ENCODE measurements at regions not wholly inside any gene's neighbourhood (a gene's known extent, or its start where the extent isn't known, plus 50 kb on each side); places are given as distances from the start of the nearest gene placed in this dataset.
"Not testable (repeated sequence)": the region's sequence is repeated elsewhere in the genome, so short reads cannot be mapped to it uniquely, and the experiment has no call there.

DNA sequence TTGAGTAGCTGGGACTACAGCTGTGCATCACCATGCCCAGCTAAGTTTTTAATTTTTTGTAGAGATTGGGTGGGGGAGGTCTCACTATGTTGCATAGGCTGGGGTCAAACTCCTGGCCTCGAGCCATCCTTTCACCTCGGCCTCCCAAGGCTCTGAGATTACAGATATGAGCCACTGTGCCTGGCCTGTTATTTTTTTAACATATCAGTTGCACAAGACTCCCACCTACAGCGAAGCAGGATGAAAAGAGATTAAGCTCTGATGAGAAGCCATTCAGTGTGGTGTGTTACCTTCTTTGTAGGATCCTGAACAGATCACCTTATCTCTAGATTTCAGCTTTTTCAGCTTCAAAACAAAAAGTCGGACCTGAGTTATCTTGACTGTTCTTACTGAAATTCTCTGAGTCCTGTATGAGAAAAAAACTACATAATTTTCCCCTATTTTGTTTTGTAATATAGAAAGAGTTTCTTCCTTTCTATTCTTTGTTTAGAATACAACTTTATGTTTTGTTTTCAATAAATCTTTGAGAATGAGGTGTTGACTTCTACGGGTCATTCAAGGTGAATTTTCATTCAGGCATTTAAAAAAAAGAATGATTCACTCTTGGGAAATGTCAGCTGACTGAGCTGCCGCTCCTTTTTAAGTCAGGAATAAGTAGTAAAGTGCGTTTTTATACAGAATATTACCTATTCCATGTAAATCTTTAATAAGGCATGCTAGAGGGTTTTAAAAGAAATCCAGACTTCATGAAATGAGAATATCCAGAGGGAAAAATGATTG is 134.6 kb downstream of the ARSF start:
- TF ChIP-seq, protein P1, sequence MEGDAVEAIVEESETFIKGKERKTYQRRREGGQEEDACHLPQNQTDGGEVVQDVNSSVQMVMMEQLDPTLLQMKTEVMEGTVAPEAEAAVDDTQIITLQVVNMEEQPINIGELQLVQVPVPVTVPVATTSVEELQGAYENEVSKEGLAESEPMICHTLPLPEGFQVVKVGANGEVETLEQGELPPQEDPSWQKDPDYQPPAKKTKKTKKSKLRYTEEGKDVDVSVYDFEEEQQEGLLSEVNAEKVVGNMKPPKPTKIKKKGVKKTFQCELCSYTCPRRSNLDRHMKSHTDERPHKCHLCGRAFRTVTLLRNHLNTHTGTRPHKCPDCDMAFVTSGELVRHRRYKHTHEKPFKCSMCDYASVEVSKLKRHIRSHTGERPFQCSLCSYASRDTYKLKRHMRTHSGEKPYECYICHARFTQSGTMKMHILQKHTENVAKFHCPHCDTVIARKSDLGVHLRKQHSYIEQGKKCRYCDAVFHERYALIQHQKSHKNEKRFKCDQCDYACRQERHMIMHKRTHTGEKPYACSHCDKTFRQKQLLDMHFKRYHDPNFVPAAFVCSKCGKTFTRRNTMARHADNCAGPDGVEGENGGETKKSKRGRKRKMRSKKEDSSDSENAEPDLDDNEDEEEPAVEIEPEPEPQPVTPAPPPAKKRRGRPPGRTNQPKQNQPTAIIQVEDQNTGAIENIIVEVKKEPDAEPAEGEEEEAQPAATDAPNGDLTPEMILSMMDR (conservative IDR thresholded peaks at IDR 0.05) = no peak
- no peak overlapping the region for H3K27ac Mint-ChIP-seq

GRCh38 chrX:3172156-3172555 is 130.9 kb downstream of the ARSF start:
- not testable (repeated sequence) for H2AK5ac ChIP-seq (ENCODE audit: insufficient read length, low read length); H4K91ac ChIP-seq (ENCODE audit: insufficient read length, low read depth, low read length); H3K36me3 Mint-ChIP-seq (ENCODE audit: insufficient read depth in 1 of 3, low read depth in 3 of 3); H2BK20ac ChIP-seq (ENCODE audit: low read depth, low read length, poor library complexity, severe bottlenecking); H3K23me2 ChIP-seq (ENCODE audit: insufficient read length, low read depth, low read length, poor library complexity, severe bottlenecking); H3K79me2 ChIP-seq (ENCODE audit: insufficient read depth, low read length); H3K27ac Mint-ChIP-seq; H3K27me3 ChIP-seq (ENCODE audit: insufficient read depth, low read length); H3K18ac ChIP-seq (ENCODE audit: insufficient read length, low read depth, low read length); H3K79me1 ChIP-seq (ENCODE audit: insufficient read depth, low read depth, low read length, poor library complexity, severe bottlenecking); H3T11ph ChIP-seq (ENCODE audit: low read length); H3K27ac ChIP-seq (ENCODE audit: insufficient read length, low read depth, low read length); H3K9ac ChIP-seq (ENCODE audit: extremely low read depth, insufficient read length, low read length); H4K8ac ChIP-seq (replicated peaks; ENCODE audit: insufficient read length, low read depth, low read length); H3K9me3 Mint-ChIP-seq; H3K56ac ChIP-seq (ENCODE audit: insufficient read length, low read depth, low read length); H3K4me1 ChIP-seq (ENCODE audit: insufficient read depth, low read length); H3K27me3 Mint-ChIP-seq (ENCODE audit: low read depth); H3K4me2 ChIP-seq (ENCODE audit: insufficient read depth, insufficient read length, low read length); H2BK120ac ChIP-seq (ENCODE audit: low read depth, low read length, poor library complexity, severe bottlenecking); H4K20me1 ChIP-seq (ENCODE audit: control insufficient read depth, insufficient read depth, insufficient read length); H2AFZ ChIP-seq (ENCODE audit: low read length); H2BK12ac ChIP-seq (ENCODE audit: insufficient read length, low read depth, low read length); H4K5ac ChIP-seq (ENCODE audit: insufficient read length, low read depth, low read length); H2BK15ac ChIP-seq (ENCODE audit: low read depth, low read length); H3K4me3 Mint-ChIP-seq; H2BK5ac ChIP-seq (ENCODE audit: insufficient read length, low read length); H3K23ac ChIP-seq (ENCODE audit: insufficient read length, low read depth, low read length); H3K4ac ChIP-seq (ENCODE audit: low read depth, low read length); DNase-seq; H3K9me3 ChIP-seq (ENCODE audit: control insufficient read depth, low read depth, low read length); H3K14ac ChIP-seq (ENCODE audit: insufficient read depth, low read length)
- no CpG with 5 or more reads among the region's 3 CpGs for WGBS (ENCODE audit: extremely low coverage, insufficient read length, low lambda C conversion rate)
- peaks cover 20 to 22% of the 10 kb centered on the region in 2 experiments for H3K4me1 Mint-ChIP-seq

More for the DNA sequence above, 134.6 kb downstream of the ARSF start:
- no peak overlapping the region for H4K8ac ChIP-seq (replicated peaks; ENCODE audit: insufficient read length, low read depth, low read length)
- no peak overlapping the region for H3K27ac ChIP-seq (ENCODE audit: insufficient read length, low read depth, low read length)
- H2BK15ac ChIP-seq (ENCODE audit: low read depth, low read length) = no peak overlapping the region
- no peaks in the 10 kb centered on the region for H3K9me3 ChIP-seq (ENCODE audit: control insufficient read depth, low read depth, low read length)
- H3K4me1 ChIP-seq (ENCODE audit: insufficient read depth, low read length) = peaks cover 3% of the 10 kb centered on the region; the same call in 1 of the 2 replicates
- no peaks in the 10 kb centered on the region for H3K79me1 ChIP-seq (ENCODE audit: insufficient read depth, low read depth, low read length, poor library complexity, severe bottlenecking)
- no peak overlapping the region for H3K14ac ChIP-seq (ENCODE audit: insufficient read depth, low read length)
- H4K91ac ChIP-seq (ENCODE audit: insufficient read length, low read depth, low read length) = no peak overlapping the region
- H2AFZ ChIP-seq (ENCODE audit: low read length) = no peak overlapping the region
- Mint-ChIP-seq H3K36me3 (ENCODE audit: insufficient read depth in 1 of 3, low read depth in 3 of 3) (no peaks in the 10 kb centered on the region), H3K27me3 (ENCODE audit: low read depth) (no peaks in the 10 kb centered on the region; the same call in 1 of the 2 replicates), H3K4me1 (peaks cover 22 to 25% of the 10 kb centered on the region in 2 experiments), H3K4me3 (no peak overlapping the region), H3K9me3 (no peaks in the 10 kb centered on the region)
- no peak overlapping the region for H3K4me2 ChIP-seq (ENCODE audit: insufficient read depth, insufficient read length, low read length)
- H2BK12ac ChIP-seq (ENCODE audit: insufficient read length, low read depth, low read length) = no peak overlapping the region
- H3K27me3 ChIP-seq (ENCODE audit: insufficient read depth, low read length) = no peaks in the 10 kb centered on the region
- H2BK5ac ChIP-seq (ENCODE audit: insufficient read length, low read length) = no peak overlapping the region
- WGBS (ENCODE audit: extremely low coverage, insufficient read length, low lambda C conversion rate) = no CpG with 5 or more reads among the region's 7 CpGs
- no peaks in the 10 kb centered on the region for H3K79me2 ChIP-seq (ENCODE audit: insufficient read depth, low read length)
- no peak overlapping the region for H2BK20ac ChIP-seq (ENCODE audit: low read depth, low read length, poor library complexity, severe bottlenecking)
- DNase-seq = no peak
- H3K23ac ChIP-seq (ENCODE audit: insufficient read length, low read depth, low read length) = no peak overlapping the region
- no peak overlapping the region for H2AK5ac ChIP-seq (ENCODE audit: insufficient read length, low read length)
- H4K20me1 ChIP-seq (ENCODE audit: control insufficient read depth, insufficient read depth, insufficient read length) = no peaks in the 10 kb centered on the region
- H4K5ac ChIP-seq (ENCODE audit: insufficient read length, low read depth, low read length) = no peak overlapping the region
- H3T11ph ChIP-seq (ENCODE audit: low read length) = no peak overlapping the region
- H3K9ac ChIP-seq (ENCODE audit: extremely low read depth, insufficient read length, low read length) = no peak overlapping the region
- H3K23me2 ChIP-seq (ENCODE audit: insufficient read length, low read depth, low read length, poor library complexity, severe bottlenecking) = no peaks in the 10 kb centered on the region
- H3K56ac ChIP-seq (ENCODE audit: insufficient read length, low read depth, low read length) = no peak overlapping the region
- no peak overlapping the region for H3K18ac ChIP-seq (ENCODE audit: insufficient read length, low read depth, low read length)
- H3K4ac ChIP-seq (ENCODE audit: low read depth, low read length) = no peak overlapping the region
- H2BK120ac ChIP-seq (ENCODE audit: low read depth, low read length, poor library complexity, severe bottlenecking) = no peak overlapping the region
